HepG2 (cell line): ENCODE measurements at regions not wholly inside any gene's neighbourhood (a gene's known extent, or its start where the extent isn't known, plus 50 kb on each side); places are given as distances from the start of the nearest gene placed in this dataset.

Experiments used
- BCL6 ChIP-seq: IDR thresholded peaks from 2 replicates; pipeline ENCODE4 v1.6.1; 2016; ENCODE audit warnings: missing genetic modification reagents, missing compliant biosample characterization
- CTCF ChIP-seq: sonication (generic); formaldehyde crosslinking; IDR thresholded peaks from 2 replicates; pipeline ENCODE4 v1.5.0; 2020; ENCODE audit warnings: mild to moderate bottlenecking, missing genetic modification reagents, moderate library complexity
- GTF3A ChIP-seq: sonication (generic); formaldehyde crosslinking; conservative IDR thresholded peaks from 2 replicates; pipeline ENCODE4 v1.4.0; 2020; ENCODE audit warnings: mild to moderate bottlenecking, missing genetic modification reagents
- MAX ChIP-seq: IDR thresholded peaks from 2 replicates; pipeline ENCODE4 v1.6.1; 2012; ENCODE audit warnings: inconsistent platforms
- MAZ ChIP-seq, 2 experiments: sonication (generic) in 1 of 2; formaldehyde crosslinking in 1 of 2; IDR thresholded peaks; 2 replicates each; pipeline versions ENCODE4 v1.5.0 to v1.6.1; 2012 to 2020; ENCODE audit warnings: low read depth in 2 of 2, mild to moderate bottlenecking in 2 of 2, borderline replicate concordance in 1 of 2, improper control_type of control experiment in 1 of 2, low read length in 1 of 2, missing genetic modification reagents in 1 of 2, moderate library complexity in 1 of 2
- PREB ChIP-seq: sonication (generic); formaldehyde crosslinking; IDR thresholded peaks from 2 replicates; pipeline ENCODE4 v1.4.0; 2020; ENCODE audit warnings: missing genetic modification reagents
- PRMT3 ChIP-seq: sonication (generic); formaldehyde crosslinking; IDR thresholded peaks from 2 replicates; pipeline ENCODE4 v1.8.1; 2022; ENCODE audit warnings: low read depth, mild to moderate bottlenecking, moderate library complexity, missing genetic modification reagents, borderline replicate concordance
- REL ChIP-seq: sonication (generic); formaldehyde crosslinking; conservative IDR thresholded peaks from 2 replicates; pipeline ENCODE4 v1.8.0; 2022; ENCODE audit warnings: mild to moderate bottlenecking, missing genetic modification reagents, moderate library complexity
- SRSF4 ChIP-seq: fragments of 200-400 bp; formaldehyde crosslinking; IDR thresholded peaks from one replicate; pipeline ENCODE4 v1.6.1; 2018; ENCODE audit warnings: mild to moderate bottlenecking, low read depth, low read length, moderate library complexity; ENCODE audit not compliant: poor library complexity, severe bottlenecking
- YY1 ChIP-seq: IDR thresholded peaks from 2 replicates; pipeline ENCODE4 v1.6.1; 2011; ENCODE audit warnings: low read length, low read depth, moderate library complexity, mild to moderate bottlenecking; ENCODE audit not compliant: insufficient read depth, insufficient replicate concordance
- ZBTB7A ChIP-seq: sonication (generic); formaldehyde crosslinking; IDR thresholded peaks from 2 replicates; pipeline ENCODE4 v1.8.0; 2022; ENCODE audit warnings: mild to moderate bottlenecking, missing genetic modification reagents
- ZC3H4 ChIP-seq: sonication (generic); formaldehyde crosslinking; IDR thresholded peaks from 2 replicates; pipeline ENCODE4 v1.4.0; 2020; ENCODE audit warnings: missing genetic modification reagents, borderline replicate concordance
- ZHX2 ChIP-seq, 2 experiments: sonication (generic) in 1 of 2; formaldehyde crosslinking in 1 of 2; IDR thresholded peaks; 2 replicates each; pipeline versions ENCODE4 v1.6.1 to v1.9.0; 2014 to 2022; ENCODE audit warnings: antibody characterized with exemption in 1 of 2, borderline replicate concordance in 1 of 2, inconsistent platforms in 1 of 2, low read depth in 1 of 2, missing genetic modification reagents in 1 of 2
- ZKSCAN8 ChIP-seq: IDR thresholded peaks from 2 replicates; pipeline ENCODE4 v1.6.1; 2016; ENCODE audit warnings: borderline replicate concordance, missing genetic modification reagents, missing compliant biosample characterization
- ZNF841 ChIP-seq: sonication (generic); formaldehyde crosslinking; IDR thresholded peaks from 2 replicates; pipeline ENCODE4 v1.8.1; 2023; ENCODE audit warnings: missing genetic modification reagents, borderline replicate concordance
- ZSCAN29 ChIP-seq: sonication (generic); formaldehyde crosslinking; conservative IDR thresholded peaks from 2 replicates; pipeline ENCODE4 v1.4.0; 2020; ENCODE audit warnings: mild to moderate bottlenecking, missing genetic modification reagents
- TF ChIP-seq, protein P1 (sequence below): sonication (generic); formaldehyde crosslinking; IDR thresholded peaks from 2 replicates; pipeline ENCODE4 v1.4.0; 2020; ENCODE audit warnings: missing genetic modification reagents; ENCODE audit errors: not compliant biosample characterization
- TF ChIP-seq, protein P2 (sequence below): sonication (generic); formaldehyde crosslinking; IDR thresholded peaks from 2 replicates; pipeline ENCODE4 v1.4.0; 2020; ENCODE audit warnings: missing genetic modification reagents

- TF ChIP-seq ZNF841 (CRISPR knock-in tag) (no peak), ZC3H4 (CRISPR knock-in tag) (no peak), CTCF (CRISPR knock-in tag) (no peak), YY1 (no peak), BCL6 (CRISPR knock-in tag) (peak; percentile 99), MAZ (IDR thresholded peaks at IDR 0.05; ENCODE audit: borderline replicate concordance, low read depth, low read length) (peak; percentile 34; the same call in 1 of the 2 replicates), MAZ (CRISPR knock-in tag; IDR thresholded peaks at IDR 0.05; ENCODE audit: low read depth) (no peak; the same call in 1 of the 2 replicates), MAX (peak; percentile 84), PREB (no peak), REL (CRISPR knock-in tag) (no peak), SRSF4 (no peak), ZKSCAN8 (CRISPR knock-in tag) (peak; percentile 72; the same call in 1 of the 2 replicates), GTF3A (CRISPR knock-in tag) (no peak), ZBTB7A (CRISPR knock-in tag) (peak; percentile 59; the same call in 1 of the 2 replicates), ZSCAN29 (CRISPR knock-in tag) (no peak), PRMT3 (CRISPR knock-in tag) (no peak), ZHX2 (IDR thresholded peaks at IDR 0.05; ENCODE audit: low read depth) (no peak; the same call in 1 of the 2 replicates), ZHX2 (CRISPR knock-in tag; IDR thresholded peaks at IDR 0.05; ENCODE audit: borderline replicate concordance) (no peak)
- TF ChIP-seq, protein P1, sequence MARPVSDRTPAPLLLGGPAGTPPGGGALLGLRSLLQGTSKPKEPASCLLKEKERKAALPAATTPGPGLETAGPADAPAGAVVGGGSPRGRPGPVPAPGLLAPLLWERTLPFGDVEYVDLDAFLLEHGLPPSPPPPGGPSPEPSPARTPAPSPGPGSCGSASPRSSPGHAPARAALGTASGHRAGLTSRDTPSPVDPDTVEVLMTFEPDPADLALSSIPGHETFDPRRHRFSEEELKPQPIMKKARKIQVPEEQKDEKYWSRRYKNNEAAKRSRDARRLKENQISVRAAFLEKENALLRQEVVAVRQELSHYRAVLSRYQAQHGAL (CRISPR knock-in tag) = no peak
- TF ChIP-seq, protein P2, sequence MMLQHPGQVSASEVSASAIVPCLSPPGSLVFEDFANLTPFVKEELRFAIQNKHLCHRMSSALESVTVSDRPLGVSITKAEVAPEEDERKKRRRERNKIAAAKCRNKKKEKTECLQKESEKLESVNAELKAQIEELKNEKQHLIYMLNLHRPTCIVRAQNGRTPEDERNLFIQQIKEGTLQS (CRISPR knock-in tag) = peak; percentile 97
Measured at GRCh38 chr1:58881471-58881994, 97.7 kb upstream of the JUN start (continued).
